MM.1S (cell line): ENCODE measurements at regions not wholly inside any gene's neighbourhood (a gene's known extent, or its start where the extent isn't known, plus 50 kb on each side); places are given as distances from the start of the nearest gene placed in this dataset.
"Not testable (repeated sequence)": the region's sequence is repeated elsewhere in the genome, so short reads cannot be mapped to it uniquely, and the experiment has no call there.

Experiments
- DNase-seq: peaks from one replicate; pipeline ENCODE4 v3.0.0-alpha.2; 2015
- H2AFZ ChIP-seq: fragments of 300-600 bp; sonication (generic); 2 replicates; pipeline ENCODE4 v1.6.0; 2016; ENCODE audit warnings: antibody characterized with exemption, low read length
- H3F3A ChIP-seq: fragments of 300-600 bp; sonication (generic); 2 replicates; pipeline ENCODE4 v1.6.1; 2016; ENCODE audit warnings: mild to moderate bottlenecking, antibody characterized with exemption, low read length, moderate library complexity, mixed read lengths; ENCODE audit not compliant: insufficient read depth
- H3K27ac ChIP-seq: fragments of 300-600 bp; sonication (generic); 2 replicates; pipeline ENCODE4 v1.5.1; 2016; ENCODE audit warnings: mild to moderate bottlenecking, low read length
- H3K27me3 ChIP-seq: fragments of 300-600 bp; sonication (generic); replicated peaks from 2 replicates; pipeline ENCODE4 v1.6.0; 2016; ENCODE audit warnings: low read length; ENCODE audit not compliant: insufficient read depth
- H3K36me3 ChIP-seq: fragments of 300-600 bp; sonication (generic); replicated peaks from 2 replicates; pipeline ENCODE4 v1.6.1; 2016; ENCODE audit warnings: mild to moderate bottlenecking, low read length, mixed read lengths; ENCODE audit not compliant: insufficient read depth
- H3K4me1 ChIP-seq: fragments of 300-600 bp; sonication (generic); 2 replicates; pipeline ENCODE4 v1.6.1; 2016; ENCODE audit warnings: low read length, mixed read lengths
- H3K4me2 ChIP-seq: fragments of 300-600 bp; sonication (generic); 2 replicates; pipeline ENCODE4 v1.6.0; 2016; ENCODE audit warnings: low read depth, low read length
- H3K4me3 ChIP-seq: fragments of 300-600 bp; sonication (generic); 2 replicates; pipeline ENCODE4 v1.5.1; 2016; ENCODE audit warnings: low read length, mixed read lengths
- H3K79me2 ChIP-seq: fragments of 300-600 bp; sonication (generic); 2 replicates; pipeline ENCODE4 v1.6.1; 2016; ENCODE audit warnings: mixed run types, low read length, mixed read lengths
- H3K9ac ChIP-seq: fragments of 300-600 bp; sonication (generic); 2 replicates; pipeline ENCODE4 v1.6.1; 2016; ENCODE audit warnings: low read length, mixed read lengths
- H3K9me2 ChIP-seq: fragments of 300-600 bp; sonication (generic); replicated peaks from 2 replicates; pipeline ENCODE4 v1.6.1; 2016; ENCODE audit warnings: mild to moderate bottlenecking, low read length, mixed read lengths; ENCODE audit not compliant: insufficient read depth
- H3K9me3 ChIP-seq: fragments of 300-600 bp; sonication (generic); replicated peaks from 2 replicates; pipeline ENCODE4 v1.6.1; 2016; ENCODE audit warnings: mild to moderate bottlenecking, low read length, mixed read lengths; ENCODE audit not compliant: insufficient read depth
- H4K20me1 ChIP-seq: fragments of 300-600 bp; sonication (generic); 2 replicates; pipeline ENCODE4 v1.6.1; 2016; ENCODE audit warnings: mild to moderate bottlenecking, low read length, moderate library complexity, mixed read lengths; ENCODE audit not compliant: insufficient read depth
- EZH2 ChIP-seq: fragments of 300-600 bp; sonication (generic); optimal IDR thresholded peaks from 2 replicates; pipeline ENCODE3; 2017; ENCODE audit warnings: low read depth, mild to moderate bottlenecking, antibody characterized with exemption, low read length, mixed read lengths
- EZH2phosphoT487 ChIP-seq: fragments of 300-600 bp; sonication (generic); IDR thresholded peaks from 2 replicates; pipeline ENCODE4 v1.6.1; 2018; ENCODE audit warnings: antibody characterized with exemption, low read length
- TF ChIP-seq, protein P1 (sequence below): fragments of 300-600 bp; sonication (generic); IDR thresholded peaks from 2 replicates; pipeline ENCODE4 v1.5.1; 2016; ENCODE audit warnings: antibody characterized with exemption, low read length, mixed read lengths

DNA sequence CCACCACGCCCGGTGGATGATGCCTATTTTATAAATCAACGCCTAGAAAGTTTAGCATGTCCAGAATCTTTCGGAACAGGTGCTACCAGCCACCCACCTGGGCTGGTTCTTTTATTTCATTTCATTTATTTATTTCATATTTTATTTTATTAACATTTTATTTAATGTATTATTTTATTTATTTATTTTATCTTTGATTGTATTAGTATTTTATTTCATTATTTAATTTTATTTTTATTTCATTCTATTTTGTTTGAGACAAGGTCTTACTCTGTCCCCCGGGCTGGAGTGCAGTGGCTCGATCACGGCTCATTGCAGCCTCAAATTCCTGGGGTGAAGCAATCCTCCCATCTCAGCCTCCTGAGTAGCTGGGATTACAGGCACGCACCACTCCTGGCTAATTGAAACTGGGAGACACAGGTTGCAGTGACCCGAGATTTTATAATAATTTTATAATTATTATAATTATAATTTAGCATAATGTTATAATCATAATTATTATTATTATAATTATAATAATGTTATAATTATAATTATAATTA lies 187.2 kb downstream of the SHOX start:
- Histone ChIP-seq H3K27ac (no peak overlapping the region), H3K4me3 (no peak overlapping the region), H2AFZ (no peak overlapping the region), H3K4me2 (no peak overlapping the region), H3K4me1 (no peaks in the 10 kb centered on the region), H3K9me3 (no peaks in the 10 kb centered on the region), H3K9ac (no peak overlapping the region), H3K9me2 (no peaks in the 10 kb centered on the region), H3K36me3 (no peaks in the 10 kb centered on the region), H3F3A (no peaks in the 10 kb centered on the region), H3K79me2 (no peaks in the 10 kb centered on the region), H4K20me1 (no peaks in the 10 kb centered on the region), H3K27me3 (no peaks in the 10 kb centered on the region)
- TF ChIP-seq EZH2 (no peak), EZH2phosphoT487 (no peak)
- TF ChIP-seq, protein P1, sequence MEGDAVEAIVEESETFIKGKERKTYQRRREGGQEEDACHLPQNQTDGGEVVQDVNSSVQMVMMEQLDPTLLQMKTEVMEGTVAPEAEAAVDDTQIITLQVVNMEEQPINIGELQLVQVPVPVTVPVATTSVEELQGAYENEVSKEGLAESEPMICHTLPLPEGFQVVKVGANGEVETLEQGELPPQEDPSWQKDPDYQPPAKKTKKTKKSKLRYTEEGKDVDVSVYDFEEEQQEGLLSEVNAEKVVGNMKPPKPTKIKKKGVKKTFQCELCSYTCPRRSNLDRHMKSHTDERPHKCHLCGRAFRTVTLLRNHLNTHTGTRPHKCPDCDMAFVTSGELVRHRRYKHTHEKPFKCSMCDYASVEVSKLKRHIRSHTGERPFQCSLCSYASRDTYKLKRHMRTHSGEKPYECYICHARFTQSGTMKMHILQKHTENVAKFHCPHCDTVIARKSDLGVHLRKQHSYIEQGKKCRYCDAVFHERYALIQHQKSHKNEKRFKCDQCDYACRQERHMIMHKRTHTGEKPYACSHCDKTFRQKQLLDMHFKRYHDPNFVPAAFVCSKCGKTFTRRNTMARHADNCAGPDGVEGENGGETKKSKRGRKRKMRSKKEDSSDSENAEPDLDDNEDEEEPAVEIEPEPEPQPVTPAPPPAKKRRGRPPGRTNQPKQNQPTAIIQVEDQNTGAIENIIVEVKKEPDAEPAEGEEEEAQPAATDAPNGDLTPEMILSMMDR = no peak
- DNase-seq = no peak

GRCh38 chrX:817147-817546 lies 186.6 kb downstream of the SHOX start:
- DNase-seq, H4K20me1 ChIP-seq, H2AFZ ChIP-seq, H3K27me3 ChIP-seq, H3K9me3 ChIP-seq, H3K9ac ChIP-seq, H3K9me2 ChIP-seq, H3F3A ChIP-seq, H3K36me3 ChIP-seq, H3K4me3 ChIP-seq, H3K27ac ChIP-seq, H3K4me2 ChIP-seq, H3K4me1 ChIP-seq, H3K79me2 ChIP-seq: not testable (repeated sequence)

DNA sequence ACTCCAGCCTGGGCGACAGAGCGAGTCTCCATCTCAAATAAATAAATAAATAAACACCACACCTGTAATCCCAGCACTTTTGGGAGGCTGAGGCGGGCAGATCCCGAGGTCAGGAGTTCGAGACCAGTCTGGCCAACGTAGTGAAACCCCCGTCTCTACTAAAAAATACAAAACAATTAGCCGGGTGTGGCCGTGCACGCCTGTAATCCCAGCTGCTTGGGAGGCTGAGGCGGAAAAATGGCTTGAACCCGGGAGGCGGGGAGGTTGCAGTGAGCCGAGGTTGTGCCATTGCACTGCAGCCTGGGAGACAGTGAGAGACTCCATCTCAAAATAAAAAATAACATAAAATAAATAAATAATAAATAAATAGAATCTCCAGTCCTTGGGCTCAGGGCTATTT lies 185.8 kb downstream of the SHOX start:
- no peak overlapping the region for H2AFZ ChIP-seq
- no peak for TF ChIP-seq EZH2
- no peak for TF ChIP-seq EZH2phosphoT487
- TF ChIP-seq, protein P1 = no peak
- H3K79me2 ChIP-seq = no peaks in the 10 kb centered on the region
- H3F3A ChIP-seq = no peaks in the 10 kb centered on the region
- H3K27me3 ChIP-seq = no peaks in the 10 kb centered on the region
- H3K36me3 ChIP-seq = no peaks in the 10 kb centered on the region
- H3K4me2 ChIP-seq = no peak overlapping the region
- no peak overlapping the region for H3K4me3 ChIP-seq
- no peaks in the 10 kb centered on the region for H3K9me2 ChIP-seq
- H3K9ac ChIP-seq = no peak overlapping the region
- H3K27ac ChIP-seq = no peak overlapping the region
- DNase-seq = no peak
- no peaks in the 10 kb centered on the region for H3K9me3 ChIP-seq
- no peaks in the 10 kb centered on the region for H3K4me1 ChIP-seq
- H4K20me1 ChIP-seq = no peaks in the 10 kb centered on the region

GRCh38 chrX:810186-810585 lies 179.6 kb downstream of the SHOX start:
- Histone ChIP-seq H3K27me3 (no peaks in the 10 kb centered on the region), H4K20me1 (no peaks in the 10 kb centered on the region), H3K4me1 (no peaks in the 10 kb centered on the region), H3K9me2 (no peaks in the 10 kb centered on the region), H3F3A (no peaks in the 10 kb centered on the region), H2AFZ (no peak overlapping the region), H3K9ac (no peak overlapping the region), H3K4me3 (no peak overlapping the region), H3K27ac (no peak overlapping the region), H3K36me3 (no peaks in the 10 kb centered on the region), H3K4me2 (no peak overlapping the region), H3K79me2 (no peaks in the 10 kb centered on the region), H3K9me3 (no peaks in the 10 kb centered on the region)
- TF ChIP-seq EZH2phosphoT487 (no peak), EZH2 (no peak)
- TF ChIP-seq, protein P1 = no peak
- no peak for DNase-seq
